HepG2 (cell line): ENCODE measurements at regions not wholly inside any gene's neighbourhood (a gene's known extent, or its start where the extent isn't known, plus 50 kb on each side); places are given as distances from the start of the nearest gene placed in this dataset.
A peak's percentile ranks its signal among the peaks of the same experiment; 100 is the strongest.

Experiments used
- ATAC-seq: fragments of 200-7000 bp; cut with Tn5 transposase; 3 replicates; pipeline ENCODE4 v1.9.1; 2020; ENCODE audit warnings: mild to moderate bottlenecking, moderate library complexity
- BruUV-seq: library from RNA; stranded (reverse); fragments of 400-500 nt; replicated peaks from 2 replicates; lab custom pipeline; 2021; lab: Mats Ljungman, UMichigan
- CTCF ChIA-PET: fragments of 300-600 bp; formaldehyde crosslinking; extraction: SDS; loops from one replicate; lab custom pipeline; 2021; ENCODE audit warnings: low total read pairs, inconsistent platforms, low intra/inter-chr PET ratio; lab: Yijun Ruan, JAX
- POLR2A ChIA-PET: fragments of 350-600 bp; sonication (Branson Sonifier 250); formaldehyde crosslinking; loops from one replicate; lab custom pipeline; 2020; ENCODE audit warnings: antibody characterized with exemption, inconsistent platforms; lab: Yijun Ruan, JAX
- DNase-seq: peaks from one replicate; pipeline ENCODE4 v3.0.0-alpha.2; 2015; ENCODE audit warnings: low spot score
- FAIRE-seq: peaks from 3 replicates; lab custom pipeline; 2011; peaks lifted over from hg19 to GRCh38; lab: Jason Lieb, UNC
- H2AFZ ChIP-seq: one replicate; pipeline ENCODE4 v1.6.1; 2011; ENCODE audit warnings: low read length, inconsistent platforms
- H3K27ac ChIP-seq: fragments of 300-600 bp; 3 replicates; pipeline ENCODE4 v1.8.0; 2011; ENCODE audit warnings: mixed run types, mild to moderate bottlenecking, mixed read lengths, low read length, inconsistent platforms; ENCODE audit not compliant: insufficient read depth; ENCODE audit errors: extremely low read length
- H3K27me3 ChIP-seq, 2 experiments: fragments of 200-600 bp in 1 of 2; 2 replicates in 1 of 2; 3 replicates in 1 of 2; pipeline versions ENCODE4 v1.6.0 to v1.8.0; 2011; ENCODE audit warnings: low read length in 2 of 2, mild to moderate bottlenecking in 2 of 2, moderate library complexity in 2 of 2, inconsistent platforms in 1 of 2; ENCODE audit not compliant: insufficient read depth in 2 of 2, control insufficient read depth in 1 of 2
- H3K36me3 ChIP-seq, 2 experiments: fragments of 200-600 bp in 1 of 2; replicated peaks in 1 of 2; 2 replicates in 1 of 2; 3 replicates in 1 of 2; pipeline versions ENCODE4 v1.5.1 to v1.8.0; 2011; ENCODE audit warnings: low read length in 2 of 2, inconsistent platforms in 1 of 2; ENCODE audit not compliant: insufficient read depth in 2 of 2, control insufficient read depth in 1 of 2
- H3K4me1 ChIP-seq: 2 replicates; pipeline ENCODE4 v1.5.1; 2012; ENCODE audit warnings: low read length, inconsistent platforms; ENCODE audit not compliant: insufficient read depth
- H3K4me2 ChIP-seq: 2 replicates; pipeline ENCODE4 v1.6.0; 2011; ENCODE audit warnings: low read depth, low read length, inconsistent platforms
- H3K4me3 ChIP-seq, 3 experiments: fragments of 200-600 bp in 1 of 3; sonication (generic), shearing (Covaris generic) in 1 of 3; replicated peaks in 1 of 3; 2 replicates each; pipeline ENCODE4 v1.5.1; 2011 to 2016; ENCODE audit warnings: low read length in 3 of 3, inconsistent platforms in 2 of 3, low read depth in 2 of 3, mild to moderate bottlenecking in 2 of 3, control low read depth in 1 of 3, mixed read lengths in 1 of 3; ENCODE audit not compliant: insufficient read depth in 1 of 3
- H3K79me2 ChIP-seq: one replicate; pipeline ENCODE4 v1.6.1; 2011; ENCODE audit warnings: low read length, inconsistent platforms; ENCODE audit not compliant: insufficient read depth
- H3K9ac ChIP-seq: 2 replicates; pipeline ENCODE4 v1.6.0; 2011; ENCODE audit warnings: mild to moderate bottlenecking, low read depth, low read length, inconsistent platforms; ENCODE audit not compliant: insufficient read depth
- H3K9me3 ChIP-seq: 2 replicates; pipeline ENCODE4 v1.5.1; 2012; ENCODE audit warnings: mild to moderate bottlenecking, low read length
- H4K20me1 ChIP-seq: 2 replicates; pipeline ENCODE4 v1.6.0; 2011; ENCODE audit warnings: inconsistent platforms, mild to moderate bottlenecking, low read length, moderate library complexity; ENCODE audit not compliant: insufficient read depth
- BORCS8-MEF2B ChIP-seq: sonication (generic); formaldehyde crosslinking; IDR thresholded peaks from 2 replicates; pipeline ENCODE4 v1.8.0; 2022; ENCODE audit warnings: mild to moderate bottlenecking, missing genetic modification reagents
- FOXA1 ChIP-seq, 2 experiments: fragments of 450-650 bp in 1 of 2; sonication (generic) in 1 of 2; formaldehyde crosslinking in 1 of 2; IDR thresholded peaks; 2 replicates each; pipeline versions ENCODE4 v1.4.0 to v1.6.1; 2016 to 2020; ENCODE audit warnings: missing genetic modification reagents in 1 of 2
- FOXK2 ChIP-seq: fragments of 450-650 bp; IDR thresholded peaks from 2 replicates; pipeline ENCODE4 v1.6.1; 2016
- KAT2B ChIP-seq: fragments of 150-350 bp; IDR thresholded peaks from 2 replicates; pipeline ENCODE4 v1.6.1; 2014; ENCODE audit warnings: low read depth, low read length, borderline replicate concordance
- KDM4B ChIP-seq: sonication (generic); formaldehyde crosslinking; IDR thresholded peaks from 2 replicates; pipeline ENCODE4 v1.4.0; 2020; ENCODE audit warnings: missing genetic modification reagents
- MAX ChIP-seq: IDR thresholded peaks from 2 replicates; pipeline ENCODE4 v1.6.1; 2012; ENCODE audit warnings: inconsistent platforms
- SKI ChIP-seq: fragments of 450-650 bp; IDR thresholded peaks from one replicate; pipeline ENCODE4 v1.6.1; 2018; ENCODE audit warnings: mild to moderate bottlenecking; ENCODE audit not compliant: partially characterized antibody
- TBX3 ChIP-seq: fragments of 450-650 bp; IDR thresholded peaks from 2 replicates; pipeline ENCODE4 v1.6.1; 2017; ENCODE audit warnings: antibody characterized with exemption, mild to moderate bottlenecking, inconsistent platforms, borderline replicate concordance
- ZBTB1 ChIP-seq: sonication (generic); formaldehyde crosslinking; IDR thresholded peaks from 2 replicates; pipeline ENCODE4 v1.4.0; 2020; ENCODE audit warnings: missing genetic modification reagents, borderline replicate concordance
- ZNF235 ChIP-seq: sonication (generic); formaldehyde crosslinking; IDR thresholded peaks from 2 replicates; pipeline ENCODE4 v1.8.1; 2023; ENCODE audit warnings: mild to moderate bottlenecking, missing genetic modification reagents, borderline replicate concordance
- ZNF44 ChIP-seq: sonication (generic); formaldehyde crosslinking; IDR thresholded peaks from 2 replicates; pipeline ENCODE4 v1.5.1; 2020; ENCODE audit warnings: mild to moderate bottlenecking, missing genetic modification reagents
- ZNF660 ChIP-seq: sonication (generic); formaldehyde crosslinking; IDR thresholded peaks from 2 replicates; pipeline ENCODE4 v1.5.1; 2020; ENCODE audit warnings: mild to moderate bottlenecking, low read depth, missing genetic modification reagents, borderline replicate concordance
- ZNF674 ChIP-seq: sonication (generic); formaldehyde crosslinking; IDR thresholded peaks from 2 replicates; pipeline ENCODE4 v1.5.0; 2020; ENCODE audit warnings: low read depth, mild to moderate bottlenecking, missing genetic modification reagents
- ZNF709 ChIP-seq: sonication (generic); formaldehyde crosslinking; IDR thresholded peaks from 2 replicates; pipeline ENCODE4 v1.5.0; 2020; ENCODE audit warnings: mild to moderate bottlenecking, missing genetic modification reagents
- ZNF713 ChIP-seq: sonication (generic); formaldehyde crosslinking; IDR thresholded peaks from 2 replicates; pipeline ENCODE4 v1.4.0; 2020; ENCODE audit warnings: mild to moderate bottlenecking, missing genetic modification reagents
- ZNF746 ChIP-seq: sonication (generic); formaldehyde crosslinking; IDR thresholded peaks from 2 replicates; pipeline ENCODE4 v1.8.0; 2022; ENCODE audit warnings: mild to moderate bottlenecking, missing genetic modification reagents
- ZNF800 ChIP-seq: sonication (generic); formaldehyde crosslinking; IDR thresholded peaks from 2 replicates; pipeline ENCODE4 v1.4.0; 2020; ENCODE audit warnings: missing genetic modification reagents
- WGBS: methylation state at CpG from one replicate; pipeline ENCODE4 v1.1.6; 2017; ENCODE audit warnings: low lambda C conversion rate; 5-methylcytosine and 5-hydroxymethylcytosine counted together
- in situ Hi-C: cut with HindIII; loops from 2 replicates; pipeline ENCODE4 v1.10.0; 2017; ENCODE audit warnings: low pct_unique_long_range_greater_than_20kb; ENCODE audit not compliant: extremely low pct_ligation_motif_present
- intact Hi-C: fragments of 100-400 bp; cut with micrococcal nuclease; formaldehyde crosslinking; loops from one replicate; pipeline ENCODE4 v1.10.0; 2022; ENCODE audit not compliant: unreplicated experiment
- TF ChIP-seq, protein P1 (sequence below): sonication (generic); formaldehyde crosslinking; IDR thresholded peaks from 2 replicates; pipeline ENCODE4 v1.4.0; 2020; ENCODE audit warnings: low read depth, missing genetic modification reagents

DNA sequence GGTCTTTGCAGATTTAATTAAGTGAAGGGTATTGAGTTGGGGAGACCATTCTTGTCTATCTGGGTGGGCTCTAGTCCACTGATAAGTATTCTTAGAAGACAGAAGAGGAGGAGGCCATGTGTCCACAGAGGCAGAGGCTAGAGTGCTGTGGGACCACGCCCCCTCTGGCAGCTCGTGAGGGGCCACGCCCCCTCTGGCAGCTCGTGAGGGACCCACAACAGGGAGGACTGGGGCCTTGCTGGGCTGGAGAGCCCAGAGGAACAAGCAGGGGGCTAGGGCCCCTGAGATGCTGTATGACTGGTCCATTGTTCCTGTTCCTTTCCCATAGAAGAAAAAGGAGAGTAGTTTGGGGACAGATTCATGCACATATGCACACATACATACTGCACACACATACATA, 106.8 kb downstream of the METRNL start:
- DNase-seq, result peak; percentile 31
- ChIA-PET POLR2A (no interaction called here), CTCF (no interaction called here)
- Histone ChIP-seq H3K36me3 (no peaks in the 10 kb centered on the region), H3K4me2 (no peak overlapping the region), H3K79me2 (no peaks in the 10 kb centered on the region), H3K27me3 (peaks cover 2 to 49% of the 10 kb centered on the region in 2 experiments; a peak in 4 of 5 replicates), H3K27ac (no peak overlapping the region), H3K9me3 (peaks cover 6% of the 10 kb centered on the region; the same call in 1 of the 2 replicates), H2AFZ (no peak overlapping the region), H3K4me3 (no peak overlapping the region), H4K20me1 (no peaks in the 10 kb centered on the region), H3K4me1 (peaks cover 17% of the 10 kb centered on the region), H3K9ac (no peak overlapping the region)
- no peak for ATAC-seq
- peak; percentile 40 for FAIRE-seq
- intact Hi-C loops, result no loop called here
- 0% methylated on average over 1 of the region's 4 CpGs for WGBS
- no TSS peak for BruUV-seq
- TF ChIP-seq FOXA1 (IDR thresholded peaks at IDR 0.05), result no peak
- no peak for TF ChIP-seq FOXA1 (CRISPR knock-in tag; IDR thresholded peaks at IDR 0.05)
- no peak for TF ChIP-seq TBX3
- TF ChIP-seq ZNF660 (CRISPR knock-in tag), result no peak
- TF ChIP-seq ZNF709 (CRISPR knock-in tag), result no peak
- TF ChIP-seq FOXK2, result no peak
- TF ChIP-seq ZNF713, result no peak
- no peak for TF ChIP-seq SKI
- no peak for TF ChIP-seq KDM4B
- TF ChIP-seq ZNF235 (CRISPR knock-in tag), result no peak
- TF ChIP-seq, protein P1, sequence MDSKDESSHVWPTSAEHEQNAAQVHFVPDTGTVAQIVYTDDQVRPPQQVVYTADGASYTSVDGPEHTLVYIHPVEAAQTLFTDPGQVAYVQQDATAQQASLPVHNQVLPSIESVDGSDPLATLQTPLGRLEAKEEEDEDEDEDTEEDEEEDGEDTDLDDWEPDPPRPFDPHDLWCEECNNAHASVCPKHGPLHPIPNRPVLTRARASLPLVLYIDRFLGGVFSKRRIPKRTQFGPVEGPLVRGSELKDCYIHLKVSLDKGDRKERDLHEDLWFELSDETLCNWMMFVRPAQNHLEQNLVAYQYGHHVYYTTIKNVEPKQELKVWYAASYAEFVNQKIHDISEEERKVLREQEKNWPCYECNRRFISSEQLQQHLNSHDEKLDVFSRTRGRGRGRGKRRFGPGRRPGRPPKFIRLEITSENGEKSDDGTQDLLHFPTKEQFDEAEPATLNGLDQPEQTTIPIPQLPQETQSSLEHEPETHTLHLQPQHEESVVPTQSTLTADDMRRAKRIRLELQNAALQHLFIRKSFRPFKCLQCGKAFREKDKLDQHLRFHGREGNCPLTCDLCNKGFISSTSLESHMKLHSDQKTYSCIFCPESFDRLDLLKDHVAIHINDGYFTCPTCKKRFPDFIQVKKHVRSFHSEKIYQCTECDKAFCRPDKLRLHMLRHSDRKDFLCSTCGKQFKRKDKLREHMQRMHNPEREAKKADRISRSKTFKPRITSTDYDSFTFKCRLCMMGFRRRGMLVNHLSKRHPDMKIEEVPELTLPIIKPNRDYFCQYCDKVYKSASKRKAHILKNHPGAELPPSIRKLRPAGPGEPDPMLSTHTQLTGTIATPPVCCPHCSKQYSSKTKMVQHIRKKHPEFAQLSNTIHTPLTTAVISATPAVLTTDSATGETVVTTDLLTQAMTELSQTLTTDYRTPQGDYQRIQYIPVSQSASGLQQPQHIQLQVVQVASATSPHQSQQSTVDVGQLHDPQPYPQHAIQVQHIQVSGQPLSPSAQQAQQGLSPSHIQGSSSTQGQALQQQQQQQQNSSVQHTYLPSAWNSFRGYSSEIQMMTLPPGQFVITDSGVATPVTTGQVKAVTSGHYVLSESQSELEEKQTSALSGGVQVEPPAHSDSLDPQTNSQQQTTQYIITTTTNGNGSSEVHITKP (CRISPR knock-in tag), result no peak
- no peak for TF ChIP-seq ZNF44
- no peak for TF ChIP-seq ZNF746 (CRISPR knock-in tag)
- no peak for TF ChIP-seq MAX
- no peak for TF ChIP-seq KAT2B
- no peak for TF ChIP-seq BORCS8-MEF2B (CRISPR knock-in tag)
- TF ChIP-seq ZBTB1, result no peak
- no peak for TF ChIP-seq ZNF674 (CRISPR knock-in tag)
- TF ChIP-seq ZNF800, result no peak
- in situ Hi-C loops, result no loop called here
